MG63 (cell line): ENCODE measurements at regions not wholly inside any gene's neighbourhood (a gene's known extent, or its start where the extent isn't known, plus 50 kb on each side); places are given as distances from the start of the nearest gene placed in this dataset.
"Not testable (repeated sequence)": the region's sequence is repeated elsewhere in the genome, so short reads cannot be mapped to it uniquely, and the experiment has no call there.

ENCODE experiments used
- DNase-seq: peaks from one replicate; pipeline ENCODE4 v3.0.0-alpha.2; 2020
- H3K27me3 ChIP-seq: fragments of 250-450 bp; sonication (Bioruptor Pico); 2 replicates; pipeline ENCODE4 v1.5.1; 2020; ENCODE audit warnings: mild to moderate bottlenecking, moderate library complexity
- H3K36me3 ChIP-seq: fragments of 250-450 bp; sonication (Bioruptor Pico); 2 replicates; pipeline ENCODE4 v1.5.1; 2020; ENCODE audit warnings: mild to moderate bottlenecking, moderate library complexity
- H3K4me3 ChIP-seq: fragments of 250-450 bp; sonication (Bioruptor Pico); 2 replicates; pipeline ENCODE4 v1.5.1; 2020; ENCODE audit warnings: mild to moderate bottlenecking, moderate library complexity
- H3K9me3 ChIP-seq: fragments of 250-450 bp; sonication (Bioruptor Pico); 2 replicates; pipeline ENCODE4 v1.5.1; 2020; ENCODE audit warnings: mild to moderate bottlenecking, moderate library complexity

GRCh38 chrX:125620715-125621587 lies 301.3 kb downstream of the TEX13C start:
- Histone ChIP-seq H3K27me3 (no peaks in the 10 kb centered on the region), H3K9me3 (no peaks in the 10 kb centered on the region), H3K36me3 (no peaks in the 10 kb centered on the region), H3K4me3 (no peak overlapping the region)
- no peak for DNase-seq

GRCh38 chrX:125621588-125621927 lies 301.9 kb downstream of the TEX13C start:
- DNase-seq = no peak
- H3K36me3 ChIP-seq = no peaks in the 10 kb centered on the region
- H3K9me3 ChIP-seq = no peaks in the 10 kb centered on the region
- no peaks in the 10 kb centered on the region for H3K27me3 ChIP-seq
- no peak overlapping the region for H3K4me3 ChIP-seq

- Histone ChIP-seq H3K36me3 (no peaks in the 10 kb centered on the region), H3K27me3 (no peaks in the 10 kb centered on the region), H3K9me3 (no peaks in the 10 kb centered on the region), H3K4me3 (no peak overlapping the region)
- no peak for DNase-seq
Observed at GRCh38 chrX:125622899-125623298, 303.2 kb downstream of the TEX13C start.

GRCh38 chrX:125627676-125628075 lies 308.0 kb downstream of the TEX13C start:
- H3K4me3 ChIP-seq = no peak overlapping the region
- H3K27me3 ChIP-seq = no peaks in the 10 kb centered on the region
- DNase-seq = no peak
- H3K36me3 ChIP-seq = no peaks in the 10 kb centered on the region
- no peaks in the 10 kb centered on the region for H3K9me3 ChIP-seq

GRCh38 chrX:125628435-125628834 lies 308.8 kb downstream of the TEX13C start:
- no peaks in the 10 kb centered on the region for H3K9me3 ChIP-seq
- no peaks in the 10 kb centered on the region for H3K27me3 ChIP-seq
- no peaks in the 10 kb centered on the region for H3K36me3 ChIP-seq
- no peak for DNase-seq
- H3K4me3 ChIP-seq = no peak overlapping the region

- no peak for DNase-seq
- H3K4me3 ChIP-seq = no peak overlapping the region
- H3K36me3 ChIP-seq = no peaks in the 10 kb centered on the region
- H3K9me3 ChIP-seq = no peaks in the 10 kb centered on the region
- H3K27me3 ChIP-seq = no peaks in the 10 kb centered on the region
Observed at GRCh38 chrX:125641405-125641804, 321.7 kb downstream of the TEX13C start.

- no peaks in the 10 kb centered on the region for H3K27me3 ChIP-seq
- no peaks in the 10 kb centered on the region for H3K36me3 ChIP-seq
- no peak overlapping the region for H3K4me3 ChIP-seq
- DNase-seq = no peak
- H3K9me3 ChIP-seq = no peaks in the 10 kb centered on the region
Observed at GRCh38 chrX:125646195-125646594, 326.5 kb downstream of the TEX13C start.

GRCh38 chrX:125651426-125651825 lies 331.8 kb downstream of the TEX13C start:
- no peaks in the 10 kb centered on the region for H3K27me3 ChIP-seq
- H3K9me3 ChIP-seq = no peaks in the 10 kb centered on the region
- no peaks in the 10 kb centered on the region for H3K36me3 ChIP-seq
- DNase-seq = no peak
- no peak overlapping the region for H3K4me3 ChIP-seq

- no peak for DNase-seq
- Histone ChIP-seq H3K4me3 (no peak overlapping the region), H3K9me3 (no peaks in the 10 kb centered on the region), H3K36me3 (no peaks in the 10 kb centered on the region), H3K27me3 (no peaks in the 10 kb centered on the region)
Observed at GRCh38 chrX:125654501-125654900, 334.8 kb downstream of the TEX13C start.

GRCh38 chrX:125673758-125674157 lies 354.1 kb downstream of the TEX13C start:
- no peaks in the 10 kb centered on the region for H3K9me3 ChIP-seq
- H3K36me3 ChIP-seq = no peaks in the 10 kb centered on the region
- no peak for DNase-seq
- H3K4me3 ChIP-seq = no peak overlapping the region
- no peaks in the 10 kb centered on the region for H3K27me3 ChIP-seq

GRCh38 chrX:125678258-125678657 lies 358.6 kb downstream of the TEX13C start:
- no peak for DNase-seq
- Histone ChIP-seq H3K9me3 (no peaks in the 10 kb centered on the region), H3K36me3 (no peaks in the 10 kb centered on the region), H3K4me3 (no peak overlapping the region), H3K27me3 (no peaks in the 10 kb centered on the region)

GRCh38 chrX:125680366-125680765 lies 360.7 kb downstream of the TEX13C start:
- no peak for DNase-seq
- H3K36me3 ChIP-seq = no peaks in the 10 kb centered on the region
- no peaks in the 10 kb centered on the region for H3K27me3 ChIP-seq
- H3K9me3 ChIP-seq = no peaks in the 10 kb centered on the region
- H3K4me3 ChIP-seq = no peak overlapping the region

- DNase-seq = no peak
- H3K27me3 ChIP-seq = no peaks in the 10 kb centered on the region
- H3K9me3 ChIP-seq = no peaks in the 10 kb centered on the region
- H3K4me3 ChIP-seq = no peak overlapping the region
- H3K36me3 ChIP-seq = no peaks in the 10 kb centered on the region
Observed at GRCh38 chrX:125681058-125681457, 361.4 kb downstream of the TEX13C start.

- Histone ChIP-seq H3K27me3 (no peaks in the 10 kb centered on the region), H3K9me3 (no peaks in the 10 kb centered on the region), H3K36me3 (no peaks in the 10 kb centered on the region), H3K4me3 (no peak overlapping the region)
- DNase-seq = no peak
Observed at GRCh38 chrX:125681507-125681906, 361.8 kb downstream of the TEX13C start.

GRCh38 chrX:125690522-125690921 lies 370.9 kb downstream of the TEX13C start:
- H3K4me3 ChIP-seq, H3K9me3 ChIP-seq, H3K27me3 ChIP-seq, DNase-seq, H3K36me3 ChIP-seq: not testable (repeated sequence)

- no peaks in the 10 kb centered on the region for H3K36me3 ChIP-seq
Observed at GRCh38 chrX:125694171-125694570, 374.5 kb downstream of the TEX13C start.

GRCh38 chrX:125709074-125709473 lies 389.4 kb downstream of the TEX13C start:
- no peaks in the 10 kb centered on the region for H3K9me3 ChIP-seq
- H3K27me3 ChIP-seq = no peaks in the 10 kb centered on the region
- no peak overlapping the region for H3K4me3 ChIP-seq
- no peak for DNase-seq
- no peaks in the 10 kb centered on the region for H3K36me3 ChIP-seq

More at GRCh38 chrX:125694171-125694570, 374.5 kb downstream of the TEX13C start:
- Histone ChIP-seq H3K9me3 (no peaks in the 10 kb centered on the region), H3K27me3 (no peaks in the 10 kb centered on the region), H3K4me3 (no peak overlapping the region)
- DNase-seq = no peak

GRCh38 chrX:125709532-125709931 lies 389.9 kb downstream of the TEX13C start:
- no peak for DNase-seq
- Histone ChIP-seq H3K27me3 (no peaks in the 10 kb centered on the region), H3K36me3 (no peaks in the 10 kb centered on the region), H3K9me3 (no peaks in the 10 kb centered on the region), H3K4me3 (no peak overlapping the region)
